Liver (tissue), 3 donors: ENCODE measurements at regions not wholly inside any gene's neighbourhood (a gene's known extent, or its start where the extent isn't known, plus 50 kb on each side); places are given as distances from the start of the nearest gene placed in this dataset.
"Not testable (repeated sequence)": the region's sequence is repeated elsewhere in the genome, so short reads cannot be mapped to it uniquely, and the experiment has no call there.

Experiments used
- HNF4A ChIP-seq, 2 donors: conservative IDR thresholded peaks; 2 replicates each; pipeline ENCODE4 v1.6.1; 2016; ENCODE audit warnings: antibody characterized with exemption in 2 of 2, mild to moderate bottlenecking in 2 of 2
- RAD21 ChIP-seq, 2 donors: IDR thresholded peaks; 2 replicates each; pipeline ENCODE4 v1.6.1; 2016; ENCODE audit warnings: antibody characterized with exemption in 2 of 2, mild to moderate bottlenecking in 2 of 2
- RXRA ChIP-seq, 2 donors: IDR thresholded peaks; 2 replicates each; pipeline ENCODE4 v1.6.1; 2017 to 2018; ENCODE audit warnings: antibody characterized with exemption in 2 of 2, mild to moderate bottlenecking in 1 of 2
- TAF1 ChIP-seq: conservative IDR thresholded peaks from 2 replicates; pipeline ENCODE4 v1.6.1; 2016; ENCODE audit warnings: antibody characterized with exemption, mild to moderate bottlenecking
- TF ChIP-seq, protein P1 (sequence below): fragments of 150-350 bp; IDR thresholded peaks from 2 replicates; pipeline ENCODE4 v1.5.1; 2017; ENCODE audit warnings: improper control_type of control experiment, low read depth, low read length; ENCODE audit not compliant: missing input control
- TF ChIP-seq, protein P2 (sequence below): IDR thresholded peaks from 2 replicates; pipeline ENCODE4 v1.6.1; 2016; ENCODE audit warnings: antibody characterized with exemption, mild to moderate bottlenecking
- donor health status: healthy.
- donor health status: healthy.

DNA sequence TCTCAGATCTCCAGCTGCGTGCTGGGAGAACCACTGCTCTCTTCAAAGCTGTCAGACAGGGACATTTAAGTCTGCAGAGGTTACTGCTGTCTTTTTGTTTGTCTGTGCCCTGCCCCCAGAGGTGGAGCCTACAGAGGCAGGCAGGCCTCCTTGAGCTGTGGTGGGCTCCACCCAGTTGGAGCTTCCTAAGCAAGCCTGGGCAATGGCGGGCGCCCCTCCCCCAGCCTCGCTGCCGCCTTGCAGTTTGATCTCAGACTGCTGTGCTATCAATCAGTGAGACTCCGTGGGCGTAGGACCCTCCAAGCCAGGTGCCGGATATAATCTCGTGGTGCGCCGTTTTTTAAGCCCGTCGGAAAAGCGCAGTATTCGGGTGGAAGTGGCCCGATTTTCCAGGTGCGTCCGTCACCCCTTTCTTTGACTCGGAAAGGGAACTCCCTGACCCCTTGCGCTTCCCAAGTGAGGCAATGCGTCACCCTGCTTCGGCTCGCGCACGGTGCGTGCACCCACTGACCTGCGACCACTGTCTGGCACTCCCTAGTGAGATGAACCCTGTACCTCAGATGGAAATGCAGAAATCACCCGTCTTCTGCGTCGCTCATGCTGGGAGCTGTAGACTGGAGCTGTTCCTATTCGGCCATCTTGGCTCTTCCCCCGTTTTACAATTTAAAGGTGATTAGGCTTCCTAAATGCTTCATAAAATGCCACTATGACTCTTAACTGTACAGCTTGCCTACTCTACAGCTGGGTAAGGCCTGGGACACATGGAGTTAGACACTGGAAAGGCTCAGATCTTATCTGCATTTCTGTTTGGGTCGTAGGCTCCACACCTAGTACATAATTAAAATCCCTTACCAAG, 115.7 kb upstream of the PMCH start:
- not testable (repeated sequence) for TF ChIP-seq TAF1; RXRA (IDR thresholded peaks at IDR 0.05); RAD21 (IDR thresholded peaks at IDR 0.05); HNF4A (conservative IDR thresholded peaks at IDR 0.05)
- TF ChIP-seq, protein P1, sequence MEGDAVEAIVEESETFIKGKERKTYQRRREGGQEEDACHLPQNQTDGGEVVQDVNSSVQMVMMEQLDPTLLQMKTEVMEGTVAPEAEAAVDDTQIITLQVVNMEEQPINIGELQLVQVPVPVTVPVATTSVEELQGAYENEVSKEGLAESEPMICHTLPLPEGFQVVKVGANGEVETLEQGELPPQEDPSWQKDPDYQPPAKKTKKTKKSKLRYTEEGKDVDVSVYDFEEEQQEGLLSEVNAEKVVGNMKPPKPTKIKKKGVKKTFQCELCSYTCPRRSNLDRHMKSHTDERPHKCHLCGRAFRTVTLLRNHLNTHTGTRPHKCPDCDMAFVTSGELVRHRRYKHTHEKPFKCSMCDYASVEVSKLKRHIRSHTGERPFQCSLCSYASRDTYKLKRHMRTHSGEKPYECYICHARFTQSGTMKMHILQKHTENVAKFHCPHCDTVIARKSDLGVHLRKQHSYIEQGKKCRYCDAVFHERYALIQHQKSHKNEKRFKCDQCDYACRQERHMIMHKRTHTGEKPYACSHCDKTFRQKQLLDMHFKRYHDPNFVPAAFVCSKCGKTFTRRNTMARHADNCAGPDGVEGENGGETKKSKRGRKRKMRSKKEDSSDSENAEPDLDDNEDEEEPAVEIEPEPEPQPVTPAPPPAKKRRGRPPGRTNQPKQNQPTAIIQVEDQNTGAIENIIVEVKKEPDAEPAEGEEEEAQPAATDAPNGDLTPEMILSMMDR: not testable (repeated sequence)
- TF ChIP-seq, protein P2, sequence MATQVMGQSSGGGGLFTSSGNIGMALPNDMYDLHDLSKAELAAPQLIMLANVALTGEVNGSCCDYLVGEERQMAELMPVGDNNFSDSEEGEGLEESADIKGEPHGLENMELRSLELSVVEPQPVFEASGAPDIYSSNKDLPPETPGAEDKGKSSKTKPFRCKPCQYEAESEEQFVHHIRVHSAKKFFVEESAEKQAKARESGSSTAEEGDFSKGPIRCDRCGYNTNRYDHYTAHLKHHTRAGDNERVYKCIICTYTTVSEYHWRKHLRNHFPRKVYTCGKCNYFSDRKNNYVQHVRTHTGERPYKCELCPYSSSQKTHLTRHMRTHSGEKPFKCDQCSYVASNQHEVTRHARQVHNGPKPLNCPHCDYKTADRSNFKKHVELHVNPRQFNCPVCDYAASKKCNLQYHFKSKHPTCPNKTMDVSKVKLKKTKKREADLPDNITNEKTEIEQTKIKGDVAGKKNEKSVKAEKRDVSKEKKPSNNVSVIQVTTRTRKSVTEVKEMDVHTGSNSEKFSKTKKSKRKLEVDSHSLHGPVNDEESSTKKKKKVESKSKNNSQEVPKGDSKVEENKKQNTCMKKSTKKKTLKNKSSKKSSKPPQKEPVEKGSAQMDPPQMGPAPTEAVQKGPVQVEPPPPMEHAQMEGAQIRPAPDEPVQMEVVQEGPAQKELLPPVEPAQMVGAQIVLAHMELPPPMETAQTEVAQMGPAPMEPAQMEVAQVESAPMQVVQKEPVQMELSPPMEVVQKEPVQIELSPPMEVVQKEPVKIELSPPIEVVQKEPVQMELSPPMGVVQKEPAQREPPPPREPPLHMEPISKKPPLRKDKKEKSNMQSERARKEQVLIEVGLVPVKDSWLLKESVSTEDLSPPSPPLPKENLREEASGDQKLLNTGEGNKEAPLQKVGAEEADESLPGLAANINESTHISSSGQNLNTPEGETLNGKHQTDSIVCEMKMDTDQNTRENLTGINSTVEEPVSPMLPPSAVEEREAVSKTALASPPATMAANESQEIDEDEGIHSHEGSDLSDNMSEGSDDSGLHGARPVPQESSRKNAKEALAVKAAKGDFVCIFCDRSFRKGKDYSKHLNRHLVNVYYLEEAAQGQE: not testable (repeated sequence)
